ENCODE measurements at regions not wholly inside any gene's neighbourhood (a gene's known extent, or its start where the extent isn't known, plus 50 kb on each side); places are given as distances from the start of the nearest gene placed in this dataset.
"Not testable (repeated sequence)": the region's sequence is repeated elsewhere in the genome, so short reads cannot be mapped to it uniquely, and the experiment has no call there.

GRCh38 chr5:87138091-87138805 is 129.4 kb upstream of the RASA1 start:
- H3K27me3 ChIP-seq (ENCODE audit: insufficient read depth, poor library complexity, severe bottlenecking): no peaks in the 10 kb centered on the region
- no peak overlapping the region for H3K27ac ChIP-seq (replicated peaks)
- no peak overlapping the region for H3K4me3 ChIP-seq (replicated peaks; ENCODE audit: insufficient read depth, low read length)
- no peak for DNase-seq (ENCODE audit: low read depth in 1 of 2, low spot score in 1 of 2)
- TF ChIP-seq POLR2AphosphoS5 (IDR thresholded peaks at IDR 0.05; ENCODE audit: low read depth) (no peak), REST (IDR thresholded peaks at IDR 0.05; ENCODE audit: insufficient replicate concordance, low read depth) (no peak), CTCF (IDR thresholded peaks at IDR 0.05; ENCODE audit: insufficient read depth, low read length) (no peak), SPI1 (IDR thresholded peaks at IDR 0.05; ENCODE audit: borderline replicate concordance, low read depth) (no peak), GABPA (IDR thresholded peaks at IDR 0.05; ENCODE audit: low read depth) (no peak)

GRCh38 chr5:87139795-87140194 is 127.9 kb upstream of the RASA1 start:
- Histone ChIP-seq H3K27ac (replicated peaks) (no peak overlapping the region), H3K4me3 (replicated peaks; ENCODE audit: insufficient read depth, low read length) (no peak overlapping the region), H3K27me3 (ENCODE audit: insufficient read depth, poor library complexity, severe bottlenecking) (no peaks in the 10 kb centered on the region)
- DNase-seq (ENCODE audit: low read depth in 1 of 2, low spot score in 1 of 2): no peak
- TF ChIP-seq POLR2AphosphoS5 (IDR thresholded peaks at IDR 0.05; ENCODE audit: low read depth) (no peak), REST (IDR thresholded peaks at IDR 0.05; ENCODE audit: insufficient replicate concordance, low read depth) (no peak), CTCF (IDR thresholded peaks at IDR 0.05; ENCODE audit: insufficient read depth, low read length) (no peak), GABPA (IDR thresholded peaks at IDR 0.05; ENCODE audit: low read depth) (no peak), SPI1 (IDR thresholded peaks at IDR 0.05; ENCODE audit: borderline replicate concordance, low read depth) (no peak)

GRCh38 chr5:87141544-87141943 is 126.1 kb upstream of the RASA1 start:
- TF ChIP-seq REST (IDR thresholded peaks at IDR 0.05; ENCODE audit: insufficient replicate concordance, low read depth) (no peak), SPI1 (IDR thresholded peaks at IDR 0.05; ENCODE audit: borderline replicate concordance, low read depth) (no peak), CTCF (IDR thresholded peaks at IDR 0.05; ENCODE audit: insufficient read depth, low read length) (no peak), POLR2AphosphoS5 (IDR thresholded peaks at IDR 0.05; ENCODE audit: low read depth) (no peak), GABPA (IDR thresholded peaks at IDR 0.05; ENCODE audit: low read depth) (no peak)
- Histone ChIP-seq H3K27me3 (ENCODE audit: insufficient read depth, poor library complexity, severe bottlenecking) (no peaks in the 10 kb centered on the region), H3K27ac (replicated peaks) (no peak overlapping the region), H3K4me3 (replicated peaks; ENCODE audit: insufficient read depth, low read length) (no peak overlapping the region)
- DNase-seq (ENCODE audit: low read depth in 1 of 2, low spot score in 1 of 2): no peak

GRCh38 chr5:87145853-87146252 is 121.8 kb upstream of the RASA1 start:
- DNase-seq (ENCODE audit: low read depth in 1 of 2, low spot score in 1 of 2): not testable (repeated sequence)

More at GRCh38 chr5:87145853-87146252, 121.8 kb upstream of the RASA1 start:
- H3K27me3 ChIP-seq (ENCODE audit: insufficient read depth, poor library complexity, severe bottlenecking); H3K27ac ChIP-seq (replicated peaks); H3K4me3 ChIP-seq (replicated peaks; ENCODE audit: insufficient read depth, low read length): not testable (repeated sequence)

All from HL-60 (cell line).